WTC11 (cell line): ENCODE measurements at regions not wholly inside any gene's neighbourhood (a gene's known extent, or its start where the extent isn't known, plus 50 kb on each side); places are given as distances from the start of the nearest gene placed in this dataset.

Source experiments
- ATAC-seq: fragments of 200-7000 bp; cut with Tn5 transposase; 2 replicates; pipeline ENCODE4 v1.10.0; 2021; ENCODE audit warnings: mild to moderate bottlenecking, moderate library complexity
- CTCF ChIA-PET: fragments of 300-600 bp; sonication (Branson Sonifier 250); formaldehyde crosslinking; loops from one replicate; lab custom pipeline; 2021; ENCODE audit warnings: antibody characterized with exemption; lab: Charles Lee
- POLR2A ChIA-PET: fragments of 350-600 bp; sonication (Branson Sonifier 250); formaldehyde crosslinking; loops from one replicate; lab custom pipeline; 2021; ENCODE audit warnings: antibody characterized with exemption; lab: Charles Lee
- DNase-seq: peaks from one replicate; pipeline ENCODE4 v3.0.0; 2021; ENCODE audit warnings: low spot score
- H3K27ac Mint-ChIP-seq: 2 replicates; pipeline ENCODE4 v1.8.0; 2021; ENCODE audit warnings: mixed read lengths
- H3K27me3 Mint-ChIP-seq: 2 replicates; pipeline ENCODE4 v1.8.0; 2021; ENCODE audit warnings: low read depth, mild to moderate bottlenecking, moderate library complexity, mixed read lengths
- H3K36me3 Mint-ChIP-seq: 2 replicates; pipeline ENCODE4 v1.8.0; 2021; ENCODE audit warnings: mixed read lengths
- H3K4me1 Mint-ChIP-seq: 2 replicates; pipeline ENCODE4 v1.8.0; 2022; ENCODE audit warnings: mixed read lengths
- H3K4me3 Mint-ChIP-seq: 2 replicates; pipeline ENCODE4 v1.8.0; 2021; ENCODE audit warnings: mild to moderate bottlenecking, moderate library complexity, mixed read lengths
- H3K9me3 Mint-ChIP-seq: 2 replicates; pipeline ENCODE4 v1.8.0; 2021; ENCODE audit warnings: mixed read lengths
- ATF1 ChIP-seq: sonication (generic); formaldehyde crosslinking; IDR thresholded peaks from 2 replicates; pipeline ENCODE4 v1.8.1; 2023; ENCODE audit warnings: mild to moderate bottlenecking, moderate library complexity, missing genetic modification reagents
- ATF2 ChIP-seq: sonication (generic); formaldehyde crosslinking; IDR thresholded peaks from 2 replicates; pipeline ENCODE4 v1.8.1; 2022; ENCODE audit warnings: low read depth, missing genetic modification reagents, borderline replicate concordance
- CBFB ChIP-seq: sonication (generic); formaldehyde crosslinking; IDR thresholded peaks from 2 replicates; pipeline ENCODE4 v1.8.1; 2022; ENCODE audit warnings: mild to moderate bottlenecking, low read depth, missing genetic modification reagents
- ETV6 ChIP-seq: sonication (generic); formaldehyde crosslinking; IDR thresholded peaks from 2 replicates; pipeline ENCODE4 v1.8.1; 2022; ENCODE audit warnings: mild to moderate bottlenecking, missing genetic modification reagents
- FOXP1 ChIP-seq: sonication (generic); formaldehyde crosslinking; IDR thresholded peaks from 2 replicates; pipeline ENCODE4 v1.8.0; 2022; ENCODE audit warnings: missing genetic modification reagents, mild to moderate bottlenecking, moderate library complexity, borderline replicate concordance
- GABPB1 ChIP-seq: sonication (generic); formaldehyde crosslinking; IDR thresholded peaks from 2 replicates; pipeline ENCODE4 v1.8.1; 2023; ENCODE audit warnings: mild to moderate bottlenecking, missing genetic modification reagents
- NR3C1 ChIP-seq: sonication (generic); formaldehyde crosslinking; conservative IDR thresholded peaks from 2 replicates; pipeline ENCODE4 v1.8.1; 2023; ENCODE audit warnings: low read depth, mild to moderate bottlenecking, missing genetic modification reagents
- PRRX2 ChIP-seq: fragments of 250-450 bp; sonication (Bioruptor Pico); IDR thresholded peaks from 2 replicates; pipeline ENCODE4 v1.8.0; 2021; ENCODE audit warnings: mild to moderate bottlenecking
- SOX15 ChIP-seq: fragments of 250-450 bp; sonication (Bioruptor Pico); IDR thresholded peaks from 2 replicates; pipeline ENCODE4 v1.9.0; 2021; ENCODE audit warnings: mild to moderate bottlenecking
- TEAD1 ChIP-seq: sonication (generic); formaldehyde crosslinking; IDR thresholded peaks from 2 replicates; pipeline ENCODE4 v1.8.0; 2022; ENCODE audit warnings: mild to moderate bottlenecking, missing genetic modification reagents
- TP53 ChIP-seq: sonication (generic); formaldehyde crosslinking; IDR thresholded peaks from 2 replicates; pipeline ENCODE4 v1.8.1; 2023; ENCODE audit warnings: mild to moderate bottlenecking, missing genetic modification reagents
- ZMAT4 ChIP-seq: fragments of 250-450 bp; sonication (Bioruptor Pico); IDR thresholded peaks from 2 replicates; pipeline ENCODE4 v1.9.0; 2021; ENCODE audit warnings: mild to moderate bottlenecking
- ZNF138 ChIP-seq: sonication (generic); formaldehyde crosslinking; conservative IDR thresholded peaks from 2 replicates; pipeline ENCODE4 v1.8.1; 2022; ENCODE audit warnings: mild to moderate bottlenecking, moderate library complexity, missing genetic modification reagents
- ZNF396 ChIP-seq: fragments of 250-450 bp; sonication (Bioruptor Pico); IDR thresholded peaks from 2 replicates; pipeline ENCODE4 v1.8.0; 2021; ENCODE audit warnings: mild to moderate bottlenecking, moderate library complexity, borderline replicate concordance
- ZNF423 ChIP-seq: fragments of 250-450 bp; sonication (Bioruptor Pico); IDR thresholded peaks from 2 replicates; pipeline ENCODE4 v2.1.2; 2022; ENCODE audit warnings: mild to moderate bottlenecking, moderate library complexity
- ZNF425 ChIP-seq: fragments of 250-450 bp; sonication (Bioruptor Pico); conservative IDR thresholded peaks from 2 replicates; pipeline ENCODE4 v1.9.0; 2021; ENCODE audit warnings: mild to moderate bottlenecking
- TF ChIP-seq, protein P1 (sequence below): fragments of 250-450 bp; sonication (Bioruptor Pico); IDR thresholded peaks from 2 replicates; pipeline ENCODE4 v1.8.0; 2021; ENCODE audit warnings: mild to moderate bottlenecking
- TF ChIP-seq, protein P2 (sequence below): sonication (generic); formaldehyde crosslinking; IDR thresholded peaks from 2 replicates; pipeline ENCODE4 v1.8.0; 2023; ENCODE audit warnings: mild to moderate bottlenecking, missing genetic modification reagents
- TF ChIP-seq, protein P3 (sequence below): fragments of 250-450 bp; sonication (Bioruptor Pico); IDR thresholded peaks from 2 replicates; pipeline ENCODE4 v1.9.0; 2021; ENCODE audit warnings: mild to moderate bottlenecking
- TF ChIP-seq, protein P4 (sequence below): fragments of 200-600 bp; IDR thresholded peaks from 2 replicates; pipeline ENCODE4 v1.8.0; 2022; ENCODE audit warnings: antibody characterized with exemption

GRCh38 chrX:113009837-113010236 is 169.2 kb upstream of the AMOT start (continued):
- TF ChIP-seq ATF2 (CRISPR knock-in tag) (no peak), ETV6 (CRISPR knock-in tag) (no peak), NR3C1 (CRISPR knock-in tag) (no peak), SOX15 (CRISPR knock-in tag) (no peak), ZNF138 (CRISPR knock-in tag) (no peak), ZMAT4 (CRISPR knock-in tag) (no peak), ZNF396 (CRISPR knock-in tag) (no peak), ZNF423 (CRISPR knock-in tag) (no peak), TP53 (CRISPR knock-in tag) (no peak)
- TF ChIP-seq, protein P1, sequence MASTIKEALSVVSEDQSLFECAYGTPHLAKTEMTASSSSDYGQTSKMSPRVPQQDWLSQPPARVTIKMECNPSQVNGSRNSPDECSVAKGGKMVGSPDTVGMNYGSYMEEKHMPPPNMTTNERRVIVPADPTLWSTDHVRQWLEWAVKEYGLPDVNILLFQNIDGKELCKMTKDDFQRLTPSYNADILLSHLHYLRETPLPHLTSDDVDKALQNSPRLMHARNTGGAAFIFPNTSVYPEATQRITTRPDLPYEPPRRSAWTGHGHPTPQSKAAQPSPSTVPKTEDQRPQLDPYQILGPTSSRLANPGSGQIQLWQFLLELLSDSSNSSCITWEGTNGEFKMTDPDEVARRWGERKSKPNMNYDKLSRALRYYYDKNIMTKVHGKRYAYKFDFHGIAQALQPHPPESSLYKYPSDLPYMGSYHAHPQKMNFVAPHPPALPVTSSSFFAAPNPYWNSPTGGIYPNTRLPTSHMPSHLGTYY (CRISPR knock-in tag): no peak
- TF ChIP-seq, protein P2, sequence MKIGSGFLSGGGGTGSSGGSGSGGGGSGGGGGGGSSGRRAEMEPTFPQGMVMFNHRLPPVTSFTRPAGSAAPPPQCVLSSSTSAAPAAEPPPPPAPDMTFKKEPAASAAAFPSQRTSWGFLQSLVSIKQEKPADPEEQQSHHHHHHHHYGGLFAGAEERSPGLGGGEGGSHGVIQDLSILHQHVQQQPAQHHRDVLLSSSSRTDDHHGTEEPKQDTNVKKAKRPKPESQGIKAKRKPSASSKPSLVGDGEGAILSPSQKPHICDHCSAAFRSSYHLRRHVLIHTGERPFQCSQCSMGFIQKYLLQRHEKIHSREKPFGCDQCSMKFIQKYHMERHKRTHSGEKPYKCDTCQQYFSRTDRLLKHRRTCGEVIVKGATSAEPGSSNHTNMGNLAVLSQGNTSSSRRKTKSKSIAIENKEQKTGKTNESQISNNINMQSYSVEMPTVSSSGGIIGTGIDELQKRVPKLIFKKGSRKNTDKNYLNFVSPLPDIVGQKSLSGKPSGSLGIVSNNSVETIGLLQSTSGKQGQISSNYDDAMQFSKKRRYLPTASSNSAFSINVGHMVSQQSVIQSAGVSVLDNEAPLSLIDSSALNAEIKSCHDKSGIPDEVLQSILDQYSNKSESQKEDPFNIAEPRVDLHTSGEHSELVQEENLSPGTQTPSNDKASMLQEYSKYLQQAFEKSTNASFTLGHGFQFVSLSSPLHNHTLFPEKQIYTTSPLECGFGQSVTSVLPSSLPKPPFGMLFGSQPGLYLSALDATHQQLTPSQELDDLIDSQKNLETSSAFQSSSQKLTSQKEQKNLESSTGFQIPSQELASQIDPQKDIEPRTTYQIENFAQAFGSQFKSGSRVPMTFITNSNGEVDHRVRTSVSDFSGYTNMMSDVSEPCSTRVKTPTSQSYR (CRISPR knock-in tag): no peak
- TF ChIP-seq, protein P3, sequence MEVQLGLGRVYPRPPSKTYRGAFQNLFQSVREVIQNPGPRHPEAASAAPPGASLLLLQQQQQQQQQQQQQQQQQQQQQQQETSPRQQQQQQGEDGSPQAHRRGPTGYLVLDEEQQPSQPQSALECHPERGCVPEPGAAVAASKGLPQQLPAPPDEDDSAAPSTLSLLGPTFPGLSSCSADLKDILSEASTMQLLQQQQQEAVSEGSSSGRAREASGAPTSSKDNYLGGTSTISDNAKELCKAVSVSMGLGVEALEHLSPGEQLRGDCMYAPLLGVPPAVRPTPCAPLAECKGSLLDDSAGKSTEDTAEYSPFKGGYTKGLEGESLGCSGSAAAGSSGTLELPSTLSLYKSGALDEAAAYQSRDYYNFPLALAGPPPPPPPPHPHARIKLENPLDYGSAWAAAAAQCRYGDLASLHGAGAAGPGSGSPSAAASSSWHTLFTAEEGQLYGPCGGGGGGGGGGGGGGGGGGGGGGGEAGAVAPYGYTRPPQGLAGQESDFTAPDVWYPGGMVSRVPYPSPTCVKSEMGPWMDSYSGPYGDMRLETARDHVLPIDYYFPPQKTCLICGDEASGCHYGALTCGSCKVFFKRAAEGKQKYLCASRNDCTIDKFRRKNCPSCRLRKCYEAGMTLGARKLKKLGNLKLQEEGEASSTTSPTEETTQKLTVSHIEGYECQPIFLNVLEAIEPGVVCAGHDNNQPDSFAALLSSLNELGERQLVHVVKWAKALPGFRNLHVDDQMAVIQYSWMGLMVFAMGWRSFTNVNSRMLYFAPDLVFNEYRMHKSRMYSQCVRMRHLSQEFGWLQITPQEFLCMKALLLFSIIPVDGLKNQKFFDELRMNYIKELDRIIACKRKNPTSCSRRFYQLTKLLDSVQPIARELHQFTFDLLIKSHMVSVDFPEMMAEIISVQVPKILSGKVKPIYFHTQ (CRISPR knock-in tag): no peak
- TF ChIP-seq, all 79 proteins: peak for 0

GRCh38 chrX:113009029-113009428 is 168.4 kb upstream of the AMOT start:
- TF ChIP-seq, protein P4, sequence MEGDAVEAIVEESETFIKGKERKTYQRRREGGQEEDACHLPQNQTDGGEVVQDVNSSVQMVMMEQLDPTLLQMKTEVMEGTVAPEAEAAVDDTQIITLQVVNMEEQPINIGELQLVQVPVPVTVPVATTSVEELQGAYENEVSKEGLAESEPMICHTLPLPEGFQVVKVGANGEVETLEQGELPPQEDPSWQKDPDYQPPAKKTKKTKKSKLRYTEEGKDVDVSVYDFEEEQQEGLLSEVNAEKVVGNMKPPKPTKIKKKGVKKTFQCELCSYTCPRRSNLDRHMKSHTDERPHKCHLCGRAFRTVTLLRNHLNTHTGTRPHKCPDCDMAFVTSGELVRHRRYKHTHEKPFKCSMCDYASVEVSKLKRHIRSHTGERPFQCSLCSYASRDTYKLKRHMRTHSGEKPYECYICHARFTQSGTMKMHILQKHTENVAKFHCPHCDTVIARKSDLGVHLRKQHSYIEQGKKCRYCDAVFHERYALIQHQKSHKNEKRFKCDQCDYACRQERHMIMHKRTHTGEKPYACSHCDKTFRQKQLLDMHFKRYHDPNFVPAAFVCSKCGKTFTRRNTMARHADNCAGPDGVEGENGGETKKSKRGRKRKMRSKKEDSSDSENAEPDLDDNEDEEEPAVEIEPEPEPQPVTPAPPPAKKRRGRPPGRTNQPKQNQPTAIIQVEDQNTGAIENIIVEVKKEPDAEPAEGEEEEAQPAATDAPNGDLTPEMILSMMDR: no peak
- TF ChIP-seq ATF1 (CRISPR knock-in tag) (no peak), FOXP1 (CRISPR knock-in tag) (no peak), ZNF425 (CRISPR knock-in tag) (no peak), TEAD1 (CRISPR knock-in tag) (no peak), GABPB1 (CRISPR knock-in tag) (no peak), CBFB (no peak), PRRX2 (no peak), SOX15 (CRISPR knock-in tag) (no peak)
- TF ChIP-seq, protein P2 (CRISPR knock-in tag): no peak
- ATAC-seq (no peak), DNase-seq (no peak)
- ChIA-PET POLR2A (no interaction called here), CTCF (no interaction called here)
- Mint-ChIP-seq H3K4me1 (no peaks in the 10 kb centered on the region), H3K27me3 (no peaks in the 10 kb centered on the region; the same call in 1 of the 2 replicates), H3K9me3 (peaks cover 8% of the 10 kb centered on the region), H3K4me3 (no peak overlapping the region), H3K36me3 (no peaks in the 10 kb centered on the region), H3K27ac (peak overlapping the region; percentile 72; the same call in 1 of the 2 replicates)
